Uterus (tissue), 2 donors: ENCODE measurements at regions not wholly inside any gene's neighbourhood (a gene's known extent, or its start where the extent isn't known, plus 50 kb on each side); places are given as distances from the start of the nearest gene placed in this dataset.
A peak's percentile ranks its signal among the peaks of the same experiment; 100 is the strongest.

Experiments
- CTCF ChIP-seq, 4 experiments: fragments of 200-600 bp in 2 of 4; fragments of 450-650 bp in 2 of 4; sonication (generic) in 2 of 4; IDR thresholded peaks; one replicate each; pipeline ENCODE4 v1.5.1; 2016 to 2019; ENCODE audit warnings: antibody characterized with exemption in 4 of 4, mild to moderate bottlenecking in 2 of 4, moderate library complexity in 1 of 4
- POLR2A ChIP-seq, 2 donors: fragments of 450-650 bp; IDR thresholded peaks; one replicate each; pipeline ENCODE4 v1.6.1; 2016; ENCODE audit warnings: antibody characterized with exemption in 2 of 2, mild to moderate bottlenecking in 1 of 2, moderate library complexity in 1 of 2

- TF ChIP-seq CTCF (IDR thresholded peaks at IDR 0.05) (peak in 2 of 4 experiments; percentile 10 to 14), POLR2A (IDR thresholded peaks at IDR 0.05) (no peak)
Observed at GRCh38 chr3:159322322-159322939, 520.6 kb downstream of the MFSD1 start.
